Lung (tissue), 11 donors: ENCODE measurements at regions not wholly inside any gene's neighbourhood (a gene's known extent, or its start where the extent isn't known, plus 50 kb on each side); places are given as distances from the start of the nearest gene placed in this dataset.
A peak's percentile ranks its signal among the peaks of the same experiment; 100 is the strongest.

Experiments
- ATAC-seq: fragments of 200-7000 bp; cut with Tn5 transposase; one replicate; pipeline ENCODE4 v1.9.1; 2020; ENCODE audit warnings: moderate number of reproducible peaks; ENCODE audit not compliant: insufficient read depth, low FRiP score
- DNase-seq, 3 donors: peaks; one replicate each; pipeline ENCODE4 v3.0.0-alpha.2; 2013 to 2017
- H3K27ac ChIP-seq, 2 donors: one replicate each; pipeline ENCODE4 v1.5.1; 2013; ENCODE audit warnings: mild to moderate bottlenecking in 2 of 2, moderate library complexity in 2 of 2, control low read depth in 1 of 2, inconsistent platforms in 1 of 2, low read depth in 1 of 2, low read length in 1 of 2
- H3K27me3 ChIP-seq, 3 donors: one replicate each; pipeline ENCODE4 v1.5.1; 2013; ENCODE audit warnings: low read length in 2 of 3; ENCODE audit not compliant: control insufficient read depth in 3 of 3, insufficient read depth in 3 of 3
- H3K36me3 ChIP-seq, 4 donors: one replicate each; pipeline ENCODE4 v1.5.1; 2013; ENCODE audit warnings: low read length in 4 of 4, mild to moderate bottlenecking in 1 of 4, moderate library complexity in 1 of 4; ENCODE audit not compliant: control insufficient read depth in 4 of 4, insufficient read depth in 4 of 4
- H3K4me1 ChIP-seq, 5 donors: one replicate each; pipeline ENCODE4 v1.5.1; 2013; ENCODE audit warnings: low read length in 5 of 5, mild to moderate bottlenecking in 2 of 5, moderate library complexity in 1 of 5; ENCODE audit not compliant: control insufficient read depth in 5 of 5, insufficient read depth in 5 of 5
- H3K4me3 ChIP-seq: one replicate; pipeline ENCODE4 v1.5.1; 2013; ENCODE audit warnings: mild to moderate bottlenecking, control low read depth, moderate library complexity
- H3K9ac ChIP-seq, 2 donors: one replicate each; pipeline ENCODE4 v1.5.1; 2013; ENCODE audit warnings: low read length in 2 of 2, control low read depth in 1 of 2; ENCODE audit not compliant: insufficient read depth in 1 of 2
- H3K9me3 ChIP-seq, 4 donors: one replicate each; pipeline ENCODE4 v1.5.1; 2013; ENCODE audit warnings: low read length in 3 of 4, mild to moderate bottlenecking in 1 of 4, moderate library complexity in 1 of 4; ENCODE audit not compliant: control insufficient read depth in 4 of 4, insufficient read depth in 3 of 4
- WGBS, 2 donors: extraction: QIAGEN DNeasy Blood & Tissue Kit; methylation state at CpG; one replicate each; pipeline ENCODE4 v1.1.7; 2013; 5-methylcytosine and 5-hydroxymethylcytosine counted together
- TF ChIP-seq, protein P1 (sequence below): IDR thresholded peaks from 2 replicates; pipeline ENCODE4 v1.5.1; 2012; ENCODE audit warnings: mild to moderate bottlenecking; ENCODE audit errors: control extremely low read depth, extremely low read depth
- donor health status: control.
- donor health status: control.
- donor health status: Bipolar disorder and iron deficiency.
- donor health status: healthy.
- donor health status: DM: yes; HTN: yes; CAD: no.

DNA sequence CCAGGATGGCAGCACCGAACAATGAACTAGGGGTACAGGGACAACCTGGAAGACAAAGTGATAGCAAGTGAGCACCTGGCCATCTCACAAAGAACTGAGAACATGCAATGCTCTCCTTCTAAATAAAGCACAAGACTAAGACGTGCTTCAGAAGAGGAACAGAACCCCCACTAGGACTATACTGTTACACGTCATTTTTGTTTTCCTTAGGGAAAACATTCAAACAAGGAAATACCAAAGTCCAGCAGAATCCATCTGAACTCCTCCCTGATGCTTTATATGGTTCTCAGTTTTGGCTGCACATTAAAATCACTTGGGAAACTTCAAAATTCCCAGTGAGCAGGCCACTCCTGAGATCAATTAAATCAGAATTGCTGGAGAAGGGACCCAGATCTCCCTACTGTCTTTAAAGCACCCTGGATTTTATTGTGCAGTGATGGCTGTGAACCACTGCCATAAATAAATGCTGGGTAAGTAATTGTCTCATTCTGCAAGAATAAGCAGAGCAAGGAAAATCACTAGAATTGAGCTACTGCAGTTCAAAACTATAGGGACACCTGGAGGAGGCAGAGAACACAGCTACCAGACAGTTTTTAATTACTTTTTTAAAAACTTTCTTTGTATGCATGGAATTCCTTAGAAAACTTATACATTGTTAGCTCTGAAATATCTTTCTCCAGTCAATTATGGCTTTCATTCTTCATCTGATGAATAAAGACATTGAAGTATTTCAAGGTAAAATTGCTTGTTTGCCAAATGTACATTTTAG lies 866.5 kb upstream of the GHITM start:
- ATAC-seq (no peak), DNase-seq (peak in 2 of 3 donors; percentile 18 to 37)
- WGBS, 2 donors, result 76 to 82% methylated on average over 3 of the region's 3 CpGs
- Histone ChIP-seq H3K4me3 (no peak overlapping the region), H3K36me3 (no peaks in the 10 kb centered on the region), H3K9ac (no peak overlapping the region), H3K27me3 (no peaks in the 10 kb centered on the region), H3K27ac (no peak overlapping the region), H3K4me1 (peaks cover 0 to 7% (median 0%) of the 10 kb centered on the region in 5 donors), H3K9me3 (no peaks in the 10 kb centered on the region)
- TF ChIP-seq, protein P1, sequence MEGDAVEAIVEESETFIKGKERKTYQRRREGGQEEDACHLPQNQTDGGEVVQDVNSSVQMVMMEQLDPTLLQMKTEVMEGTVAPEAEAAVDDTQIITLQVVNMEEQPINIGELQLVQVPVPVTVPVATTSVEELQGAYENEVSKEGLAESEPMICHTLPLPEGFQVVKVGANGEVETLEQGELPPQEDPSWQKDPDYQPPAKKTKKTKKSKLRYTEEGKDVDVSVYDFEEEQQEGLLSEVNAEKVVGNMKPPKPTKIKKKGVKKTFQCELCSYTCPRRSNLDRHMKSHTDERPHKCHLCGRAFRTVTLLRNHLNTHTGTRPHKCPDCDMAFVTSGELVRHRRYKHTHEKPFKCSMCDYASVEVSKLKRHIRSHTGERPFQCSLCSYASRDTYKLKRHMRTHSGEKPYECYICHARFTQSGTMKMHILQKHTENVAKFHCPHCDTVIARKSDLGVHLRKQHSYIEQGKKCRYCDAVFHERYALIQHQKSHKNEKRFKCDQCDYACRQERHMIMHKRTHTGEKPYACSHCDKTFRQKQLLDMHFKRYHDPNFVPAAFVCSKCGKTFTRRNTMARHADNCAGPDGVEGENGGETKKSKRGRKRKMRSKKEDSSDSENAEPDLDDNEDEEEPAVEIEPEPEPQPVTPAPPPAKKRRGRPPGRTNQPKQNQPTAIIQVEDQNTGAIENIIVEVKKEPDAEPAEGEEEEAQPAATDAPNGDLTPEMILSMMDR, result no peak

DNA sequence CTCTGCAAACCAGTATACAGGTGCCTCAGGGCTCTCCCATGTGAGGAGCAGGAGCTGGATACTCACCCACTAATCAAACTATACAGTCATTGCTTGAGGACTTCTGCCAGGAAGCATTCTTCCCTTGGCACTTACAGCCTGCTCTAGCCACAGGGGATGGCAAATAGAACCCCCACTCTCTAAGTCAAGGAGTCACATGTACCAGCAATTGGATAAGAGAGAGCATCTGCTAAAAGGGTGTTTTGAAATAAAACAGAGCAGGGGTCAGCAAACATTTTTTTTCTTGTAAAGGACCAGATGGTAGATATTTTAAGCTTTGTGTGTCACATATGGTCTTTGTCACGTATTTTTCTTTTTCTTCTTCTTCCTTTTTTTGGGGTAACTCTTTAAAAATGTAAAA lies 865.2 kb upstream of the GHITM start:
- no peak overlapping the region for H3K9ac ChIP-seq
- no peaks in the 10 kb centered on the region for H3K9me3 ChIP-seq
- no peaks in the 10 kb centered on the region for H3K36me3 ChIP-seq
- peaks cover 0 to 7% (median 0%) of the 10 kb centered on the region in 5 donors for H3K4me1 ChIP-seq
- DNase-seq, result peak in 1 of 3 donors; percentile 5
- TF ChIP-seq, protein P1, result no peak
- no peak overlapping the region for H3K4me3 ChIP-seq
- no peak for ATAC-seq
- H3K27ac ChIP-seq, result no peak overlapping the region
- no peaks in the 10 kb centered on the region for H3K27me3 ChIP-seq
- 65 to 71% methylated on average over 1 of the region's 1 CpG for WGBS, 2 donors

DNA sequence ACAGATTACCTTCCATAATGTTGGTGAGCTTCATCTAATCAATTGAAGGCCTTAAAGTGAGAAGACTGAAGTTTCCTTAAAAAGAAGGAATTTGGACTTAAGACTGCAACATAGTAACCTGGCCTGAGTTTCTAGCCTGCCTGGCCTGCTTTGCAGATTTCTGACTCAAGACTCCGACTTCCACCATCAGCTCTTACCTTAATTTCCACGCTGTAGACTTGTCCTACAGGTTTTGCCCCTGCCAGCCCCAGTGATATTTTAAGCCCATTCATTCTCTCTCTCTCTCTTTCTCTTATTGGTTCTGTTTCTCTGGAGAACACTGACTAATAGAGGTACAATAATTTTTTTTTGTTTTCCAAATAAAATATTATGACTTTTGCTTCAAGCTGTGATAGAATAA lies 862.3 kb upstream of the GHITM start:
- Histone ChIP-seq H3K9ac (no peak overlapping the region), H3K27me3 (no peaks in the 10 kb centered on the region), H3K36me3 (no peaks in the 10 kb centered on the region), H3K9me3 (no peaks in the 10 kb centered on the region), H3K27ac (no peak overlapping the region), H3K4me1 (peaks cover 0 to 7% (median 0%) of the 10 kb centered on the region in 5 donors), H3K4me3 (no peak overlapping the region)
- TF ChIP-seq, protein P1, result no peak
- DNase-seq (no peak), ATAC-seq (no peak)
- WGBS, 2 donors, result 60 to 66% methylated on average over 2 of the region's 2 CpGs

DNA sequence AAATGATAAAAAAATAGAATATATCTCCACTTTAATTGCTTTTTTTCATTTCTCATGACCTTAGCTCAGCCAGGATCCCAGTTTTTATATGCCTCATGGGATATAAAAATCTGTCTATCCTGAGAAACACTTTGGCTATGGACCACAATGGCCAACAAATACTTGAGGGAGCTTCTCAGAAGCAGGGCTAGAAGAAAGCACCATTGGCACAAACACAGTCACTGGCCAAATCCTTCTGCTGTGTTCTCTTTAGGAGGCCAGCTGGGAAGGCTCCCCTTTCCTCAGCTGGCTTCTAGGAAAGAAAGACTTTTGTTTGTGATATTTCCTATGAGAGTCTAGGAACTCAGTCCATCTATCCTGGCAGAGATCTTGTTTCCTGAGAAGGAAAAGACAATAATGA lies 856.2 kb upstream of the GHITM start:
- ATAC-seq (no peak), DNase-seq (no peak)
- no peak overlapping the region for H3K27ac ChIP-seq
- peaks cover 0 to 2% (median 0%) of the 10 kb centered on the region in 4 donors for H3K9me3 ChIP-seq
- no peaks in the 10 kb centered on the region for H3K27me3 ChIP-seq
- H3K36me3 ChIP-seq, result no peaks in the 10 kb centered on the region
- no peak overlapping the region for H3K9ac ChIP-seq
- TF ChIP-seq, protein P1, result no peak
- no peaks in the 10 kb centered on the region for H3K4me1 ChIP-seq
- H3K4me3 ChIP-seq, result no peak overlapping the region
